ENCODE measurements at regions not wholly inside any gene's neighbourhood (a gene's known extent, or its start where the extent isn't known, plus 50 kb on each side); places are given as distances from the start of the nearest gene placed in this dataset.

DNA sequence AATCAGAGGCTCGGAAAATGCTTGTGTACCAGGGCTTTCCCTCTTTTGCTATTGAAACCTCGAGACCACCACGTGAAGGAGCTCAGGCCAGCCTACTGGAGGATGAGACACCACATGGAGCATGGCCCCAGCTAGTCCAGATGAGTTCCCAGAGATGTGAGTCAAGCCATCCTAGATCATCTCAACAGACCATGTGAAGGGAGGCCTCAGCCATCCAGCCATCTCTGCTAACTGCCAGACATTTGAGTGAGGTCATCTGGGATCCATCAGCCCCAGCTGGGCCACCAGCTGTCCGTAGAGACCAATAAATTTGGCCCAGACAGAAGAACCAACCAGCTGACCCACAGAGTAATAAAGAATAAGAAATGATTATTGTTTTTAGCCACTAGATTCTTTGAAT, 62.8 kb upstream of the PROK2 start:
- no peak overlapping the region for H3K9ac ChIP-seq (ENCODE audit: low read depth, low read length)

DNA sequence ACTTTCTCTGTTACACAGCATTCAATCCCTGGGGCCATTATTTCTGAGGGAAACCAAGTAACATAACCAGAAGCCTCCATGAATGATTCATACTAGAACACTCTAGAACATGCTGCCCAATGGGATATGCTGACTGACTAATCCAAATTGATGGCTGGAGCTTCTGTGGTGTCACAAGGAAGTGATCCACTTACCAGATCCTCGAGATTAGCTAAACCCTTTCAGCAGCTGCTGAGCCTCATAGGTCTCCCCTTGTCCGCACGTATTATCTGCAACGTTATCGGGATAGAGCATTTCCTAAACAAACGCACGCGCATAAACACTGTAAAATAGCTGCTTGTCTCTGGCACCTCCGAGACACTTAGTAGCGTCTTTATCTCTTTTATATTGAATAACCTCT, 61.2 kb upstream of the PROK2 start:
- no peak overlapping the region for H3K9ac ChIP-seq (ENCODE audit: low read depth, low read length)
- no peaks in the 10 kb centered on the region for H3K4me1 ChIP-seq (ENCODE audit: insufficient read depth, low read length)
- no peaks in the 10 kb centered on the region; the same call in 1 of the 2 replicates for H3K9me3 ChIP-seq (ENCODE audit: control insufficient read depth, insufficient read depth, low read length)
- no peaks in the 10 kb centered on the region for H3K36me3 ChIP-seq (ENCODE audit: insufficient read depth, low read length)

More for the DNA sequence above, 62.8 kb upstream of the PROK2 start:
- Histone ChIP-seq H3K9me3 (ENCODE audit: control insufficient read depth, insufficient read depth, low read length) (no peaks in the 10 kb centered on the region; the same call in 1 of the 2 replicates), H3K4me1 (ENCODE audit: insufficient read depth, low read length) (no peaks in the 10 kb centered on the region), H3K36me3 (ENCODE audit: insufficient read depth, low read length) (no peaks in the 10 kb centered on the region)

DNA sequence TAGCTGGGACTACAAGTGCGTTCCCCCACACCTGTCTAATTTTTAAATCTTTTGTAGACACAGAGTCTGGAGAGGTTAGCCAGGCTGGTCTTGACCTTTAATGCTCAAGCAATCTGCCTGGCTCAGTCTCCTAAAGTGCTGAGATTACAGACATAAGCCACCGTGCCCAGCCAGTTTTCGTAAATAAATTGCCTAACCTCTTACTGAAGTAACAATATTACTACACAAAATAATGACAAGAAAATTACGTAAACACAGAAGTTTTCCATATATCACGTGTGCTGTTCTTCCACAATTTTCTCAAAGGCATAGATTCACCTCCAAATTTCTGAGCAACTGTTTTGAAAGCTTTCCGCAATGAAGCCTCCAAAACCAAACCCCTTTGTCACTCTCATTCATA, 58.1 kb upstream of the PROK2 start:
- no peak overlapping the region for H3K9ac ChIP-seq (ENCODE audit: low read depth, low read length)

DNA sequence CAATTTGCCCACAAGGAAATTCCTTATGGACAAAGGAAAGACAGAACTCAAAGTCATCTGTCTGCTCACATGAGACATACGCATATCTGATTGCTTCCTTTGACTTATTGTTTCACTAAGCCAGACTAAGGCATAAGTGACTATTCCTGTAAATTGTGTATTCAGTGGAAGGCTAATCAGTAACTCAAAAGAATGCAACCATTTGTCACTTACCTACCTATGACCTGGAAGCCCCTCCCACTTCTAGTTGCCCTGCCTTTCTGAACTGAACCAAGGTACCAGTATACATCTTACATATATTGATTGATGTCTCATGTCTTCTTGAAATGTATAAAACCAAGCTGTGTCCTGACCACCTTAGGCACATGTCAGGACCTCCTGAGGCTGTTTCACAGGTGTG, 53.5 kb upstream of the PROK2 start:
- no peaks in the 10 kb centered on the region; the same call in 1 of the 2 replicates for H3K9me3 ChIP-seq (ENCODE audit: control insufficient read depth, insufficient read depth, low read length)
- H3K36me3 ChIP-seq (ENCODE audit: insufficient read depth, low read length) = no peaks in the 10 kb centered on the region
- peaks cover 14% of the 10 kb centered on the region for H3K4me1 ChIP-seq (ENCODE audit: insufficient read depth, low read length)
- no peak overlapping the region for H3K9ac ChIP-seq (ENCODE audit: low read depth, low read length)

More for the DNA sequence above, 58.1 kb upstream of the PROK2 start:
- Histone ChIP-seq H3K36me3 (ENCODE audit: insufficient read depth, low read length) (no peaks in the 10 kb centered on the region), H3K4me1 (ENCODE audit: insufficient read depth, low read length) (peaks cover 7% of the 10 kb centered on the region), H3K9me3 (ENCODE audit: control insufficient read depth, insufficient read depth, low read length) (no peaks in the 10 kb centered on the region; the same call in 1 of the 2 replicates)
